ENCODE measurements at regions not wholly inside any gene's neighbourhood (a gene's known extent, or its start where the extent isn't known, plus 50 kb on each side); places are given as distances from the start of the nearest gene placed in this dataset.

- H3K4me3 ChIP-seq, result no peak overlapping the region
- H3K36me3 ChIP-seq, result no peaks in the 10 kb centered on the region
- intact Hi-C loops (cut with DNase I), result no loop called here
- peaks cover 0 to 4% of the 10 kb centered on the region in 2 donors for H3K9me3 ChIP-seq
- no peak for DNase-seq (ENCODE audit: low spot score in 2 of 2)
- no peak for TF ChIP-seq CTCF (IDR thresholded peaks at IDR 0.05)
- no peak overlapping the region for H3K27ac ChIP-seq
- no peaks in the 10 kb centered on the region for H3K27me3 ChIP-seq
- no peaks in the 10 kb centered on the region for H3K4me1 ChIP-seq
These were observed 148.4 kb downstream of the TBXT start for GRCh38 chr6:166019214-166019613.

GRCh38 chr6:166017032-166017635 is 150.5 kb downstream of the TBXT start:
- no peak for DNase-seq (ENCODE audit: low spot score in 2 of 2)
- intact Hi-C loops (cut with DNase I), result no loop called here
- H3K9me3 ChIP-seq, result peaks cover 0 to 4% of the 10 kb centered on the region in 2 donors
- H3K27ac ChIP-seq, result no peak overlapping the region
- no peaks in the 10 kb centered on the region for H3K4me1 ChIP-seq
- TF ChIP-seq CTCF (IDR thresholded peaks at IDR 0.05), result no peak
- no peak overlapping the region for H3K4me3 ChIP-seq
- no peaks in the 10 kb centered on the region for H3K36me3 ChIP-seq
- no peaks in the 10 kb centered on the region for H3K27me3 ChIP-seq

GRCh38 chr6:166014966-166015365 is 152.7 kb downstream of the TBXT start:
- no peak for DNase-seq (ENCODE audit: low spot score in 2 of 2)
- intact Hi-C loops (cut with DNase I), result no loop called here
- H3K27ac ChIP-seq, result no peak overlapping the region
- TF ChIP-seq CTCF (IDR thresholded peaks at IDR 0.05), result no peak
- no peaks in the 10 kb centered on the region for H3K4me1 ChIP-seq
- H3K36me3 ChIP-seq, result no peaks in the 10 kb centered on the region
- peaks cover 0 to 4% of the 10 kb centered on the region in 2 donors for H3K9me3 ChIP-seq
- H3K4me3 ChIP-seq, result no peak overlapping the region
- no peaks in the 10 kb centered on the region for H3K27me3 ChIP-seq

- Histone ChIP-seq H3K27me3 (peaks cover 5% of the 10 kb centered on the region), H3K9me3 (no peaks in the 10 kb centered on the region), H3K4me3 (no peak overlapping the region), H3K36me3 (no peaks in the 10 kb centered on the region), H3K27ac (no peak overlapping the region), H3K4me1 (peaks cover 5 to 9% of the 10 kb centered on the region in 2 donors)
- DNase-seq (ENCODE audit: low spot score in 2 of 2), result no peak
- intact Hi-C loops (cut with DNase I), result no loop called here
- no peak for TF ChIP-seq CTCF (IDR thresholded peaks at IDR 0.05)
These were observed 157.3 kb downstream of the TBXT start for GRCh38 chr6:166010136-166010960.

GRCh38 chr6:166009385-166010031 is 158.1 kb downstream of the TBXT start:
- TF ChIP-seq CTCF (IDR thresholded peaks at IDR 0.05), result no peak
- peaks cover 5 to 9% of the 10 kb centered on the region in 2 donors for H3K4me1 ChIP-seq
- no peaks in the 10 kb centered on the region for H3K9me3 ChIP-seq
- H3K27me3 ChIP-seq, result peaks cover 5% of the 10 kb centered on the region
- DNase-seq (ENCODE audit: low spot score in 2 of 2), result no peak
- no peak overlapping the region for H3K27ac ChIP-seq
- no peaks in the 10 kb centered on the region for H3K36me3 ChIP-seq
- peak overlapping the region in 1 of 2 donors; percentile 11 for H3K4me3 ChIP-seq
- intact Hi-C loops (cut with DNase I), result loop anchor here (10.0 kb wide), 1 partner anchor 375 kb away; the partner anchor contains the start of gene MPC1

All from ascending aorta (tissue), 2 donors.